ENCODE measurements at regions not wholly inside any gene's neighbourhood (a gene's known extent, or its start where the extent isn't known, plus 50 kb on each side); places are given as distances from the start of the nearest gene placed in this dataset.

DNA sequence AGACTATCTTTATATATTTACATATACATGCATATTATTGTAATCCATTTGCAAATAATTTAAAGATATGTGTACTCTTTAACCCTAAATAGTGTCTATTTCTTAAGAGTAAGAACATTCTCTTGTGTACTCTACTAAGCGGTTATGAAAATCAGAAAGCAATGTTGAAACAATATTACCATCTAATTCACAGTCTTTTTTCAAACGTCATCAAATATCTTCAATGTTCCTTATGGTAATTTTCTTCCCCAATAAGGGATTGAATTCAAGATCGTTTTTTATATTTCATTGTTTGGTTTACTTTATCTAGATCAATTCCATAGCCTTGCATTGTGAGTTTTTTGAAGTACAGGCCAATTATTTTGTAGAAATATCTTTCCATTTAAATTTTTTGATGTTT lies 1647.4 kb upstream of the PRR20A start:
- DNase-seq (ENCODE audit: low spot score) = no peak
- intact Hi-C loops (cut with DNase I) = no loop called here

- no peak for DNase-seq (ENCODE audit: low spot score)
- intact Hi-C loops (cut with DNase I) = no loop called here
Observed at GRCh38 chr13:55497486-55497885, 1643.2 kb upstream of the PRR20A start.

- intact Hi-C loops (cut with DNase I) = no loop called here
- no peak for DNase-seq (ENCODE audit: low spot score)
Observed at GRCh38 chr13:55500694-55501093, 1640.0 kb upstream of the PRR20A start.

DNA sequence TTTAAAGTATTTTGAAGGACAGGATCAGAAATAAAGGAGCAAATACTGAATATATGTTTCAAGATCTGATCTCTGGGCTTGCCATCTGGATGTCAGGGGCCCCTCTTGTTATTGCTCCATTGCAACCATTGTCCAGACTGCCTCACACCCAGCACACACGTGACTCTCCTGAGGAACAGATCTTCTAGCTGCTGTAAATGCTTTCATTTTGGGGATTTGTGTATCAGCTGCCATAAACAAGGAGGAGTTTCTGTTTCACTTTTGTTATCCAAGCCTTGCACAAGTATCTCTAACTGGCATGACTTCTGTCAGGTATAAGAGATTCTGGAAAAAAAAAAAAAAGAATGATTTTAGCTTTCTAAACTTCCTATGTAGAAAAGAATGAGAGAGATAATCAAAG lies 1624.1 kb upstream of the PRR20A start:
- intact Hi-C loops (cut with DNase I) = no loop called here
- DNase-seq (ENCODE audit: low spot score) = no peak

DNA sequence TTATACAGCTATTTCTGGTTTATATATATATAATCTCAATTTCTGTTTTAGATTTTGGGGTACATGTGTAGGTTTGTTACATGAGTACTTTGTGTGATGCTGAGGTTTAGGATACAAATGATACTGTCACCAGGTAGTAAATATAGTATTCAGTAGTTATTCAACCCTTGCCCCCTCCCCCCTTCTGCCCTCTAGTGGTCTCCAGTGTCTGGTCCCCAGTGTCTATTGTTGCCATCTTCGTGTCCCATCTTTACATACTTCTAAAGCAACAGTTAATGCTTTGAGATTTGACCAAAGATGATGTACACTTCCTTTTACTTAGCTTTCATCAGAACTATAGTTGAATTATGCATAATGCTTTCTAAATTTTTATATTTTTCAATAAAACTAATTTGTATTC lies 1623.4 kb upstream of the PRR20A start:
- intact Hi-C loops (cut with DNase I) = no loop called here
- no peak for DNase-seq (ENCODE audit: low spot score)

- no peak for DNase-seq (ENCODE audit: low spot score)
- intact Hi-C loops (cut with DNase I) = no loop called here
Observed at GRCh38 chr13:55528434-55528833, 1612.3 kb upstream of the PRR20A start.

GRCh38 chr13:55534306-55534705 lies 1606.4 kb upstream of the PRR20A start:
- intact Hi-C loops (cut with DNase I) = no loop called here
- no peak for DNase-seq (ENCODE audit: low spot score)

DNA sequence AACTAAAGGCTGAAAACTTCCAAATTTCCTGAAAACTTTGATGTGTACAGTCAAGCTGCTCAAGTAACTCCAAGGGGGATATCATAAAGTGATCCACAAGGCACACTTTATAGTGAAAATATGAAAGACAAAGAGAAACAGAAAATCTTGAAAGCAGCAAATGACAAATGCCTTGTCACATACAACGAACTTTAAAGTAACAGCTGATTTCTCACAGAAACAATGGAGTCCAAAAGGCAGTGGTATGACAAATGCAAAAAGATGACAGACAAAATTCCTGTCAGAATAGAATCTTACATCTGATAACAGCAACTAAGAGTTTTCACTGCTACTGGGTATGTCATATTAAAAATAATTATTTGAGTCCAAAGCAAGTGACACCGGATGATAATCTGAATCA lies 1602.3 kb upstream of the PRR20A start:
- intact Hi-C loops (cut with DNase I) = no loop called here
- no peak for DNase-seq (ENCODE audit: low spot score)

DNA sequence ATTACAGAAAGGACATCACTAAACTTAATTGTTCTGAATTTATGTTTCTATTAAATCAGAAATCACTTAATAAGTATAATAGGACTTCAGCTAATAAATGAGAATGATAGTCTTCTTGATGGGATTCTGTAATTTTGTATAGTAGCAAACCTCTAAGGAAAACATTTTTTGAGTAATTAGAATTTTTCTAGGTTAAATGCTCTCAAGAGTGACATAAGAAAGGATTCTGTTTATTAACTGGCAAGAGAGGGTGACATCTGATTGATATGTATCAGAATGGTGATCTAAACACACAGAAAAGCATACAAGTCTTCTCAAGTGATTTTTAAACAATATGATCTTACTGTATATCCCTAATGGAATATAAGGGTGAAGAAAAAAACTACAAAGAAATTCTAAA lies 1597.7 kb upstream of the PRR20A start:
- intact Hi-C loops (cut with DNase I) = no loop called here
- DNase-seq (ENCODE audit: low spot score) = no peak

- DNase-seq (ENCODE audit: low spot score) = no peak
- intact Hi-C loops (cut with DNase I) = no loop called here
Observed at GRCh38 chr13:55550624-55551023, 1590.1 kb upstream of the PRR20A start.

DNA sequence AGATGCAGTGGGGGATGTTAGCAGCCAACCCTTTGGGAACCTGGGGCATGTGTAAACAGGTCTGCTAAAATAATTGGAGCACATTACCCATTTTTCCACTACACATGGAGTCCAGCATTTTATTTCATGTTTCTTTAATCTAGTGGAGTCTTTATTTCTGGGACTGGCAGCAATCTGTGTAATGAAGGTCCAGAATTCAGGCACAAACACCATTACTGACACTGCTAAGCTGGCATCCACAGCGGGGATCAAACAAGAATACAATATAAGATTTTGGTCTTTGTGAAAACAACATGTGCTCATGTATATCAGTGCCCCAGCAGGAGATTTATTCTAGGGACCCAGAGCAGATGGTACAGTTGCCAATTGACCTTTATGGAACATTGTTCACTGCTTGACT lies 1587.0 kb upstream of the PRR20A start:
- intact Hi-C loops (cut with DNase I) = no loop called here
- DNase-seq (ENCODE audit: low spot score) = no peak

DNA sequence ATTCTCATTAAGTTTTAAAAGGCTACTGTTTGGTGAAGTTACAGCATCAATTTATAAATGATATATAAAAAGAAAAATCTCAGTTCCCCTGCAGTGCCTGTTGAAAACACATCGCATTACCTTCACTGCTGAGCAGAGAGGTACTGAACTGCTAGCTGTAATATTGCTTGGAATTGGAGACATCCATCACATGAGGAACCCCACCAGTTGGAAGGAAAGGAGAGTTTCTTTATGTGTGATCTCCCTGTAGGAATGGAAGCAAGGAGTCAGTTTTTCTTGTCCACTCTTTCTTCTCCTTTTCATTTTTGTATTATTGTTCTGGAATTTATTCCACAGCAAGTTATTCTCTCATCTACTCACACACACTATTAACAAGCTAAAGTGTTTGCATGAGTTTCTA lies 1586.0 kb upstream of the PRR20A start:
- intact Hi-C loops (cut with DNase I) = no loop called here
- DNase-seq (ENCODE audit: low spot score) = no peak

GRCh38 chr13:55560331-55560730 lies 1580.4 kb upstream of the PRR20A start:
- DNase-seq (ENCODE audit: low spot score) = no peak
- intact Hi-C loops (cut with DNase I) = no loop called here

DNA sequence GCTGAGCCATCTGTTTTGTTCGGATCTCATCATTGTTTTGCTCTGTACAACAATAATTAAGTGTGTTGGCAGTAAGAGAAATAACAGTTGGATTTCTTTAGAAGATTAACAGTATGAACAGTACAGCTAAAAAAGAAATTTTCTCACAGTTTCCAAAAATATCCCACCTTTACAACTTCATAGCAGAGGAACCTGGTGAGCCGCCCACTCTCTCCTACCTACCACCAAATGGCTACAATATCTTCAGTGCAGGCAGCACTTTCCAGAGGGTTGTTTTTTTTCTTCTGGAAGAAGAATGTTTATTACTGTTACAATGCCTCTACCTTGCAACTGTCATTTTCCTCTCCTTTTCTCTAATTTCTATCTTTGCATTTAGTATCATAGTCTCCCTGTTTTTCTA lies 1577.5 kb upstream of the PRR20A start:
- intact Hi-C loops (cut with DNase I) = no loop called here
- no peak for DNase-seq (ENCODE audit: low spot score)

- no peak for DNase-seq (ENCODE audit: low spot score)
- intact Hi-C loops (cut with DNase I) = no loop called here
Observed at GRCh38 chr13:55566334-55566733, 1574.4 kb upstream of the PRR20A start.

- no peak for DNase-seq (ENCODE audit: low spot score)
- intact Hi-C loops (cut with DNase I) = no loop called here
Observed at GRCh38 chr13:55566779-55567178, 1573.9 kb upstream of the PRR20A start.

GRCh38 chr13:55567721-55568625 lies 1572.7 kb upstream of the PRR20A start:
- intact Hi-C loops (cut with DNase I) = no loop called here
- DNase-seq (ENCODE audit: low spot score) = no peak

- no peak for DNase-seq (ENCODE audit: low spot score)
- intact Hi-C loops (cut with DNase I) = no loop called here
Observed at GRCh38 chr13:55569082-55569481, 1571.6 kb upstream of the PRR20A start.

DNA sequence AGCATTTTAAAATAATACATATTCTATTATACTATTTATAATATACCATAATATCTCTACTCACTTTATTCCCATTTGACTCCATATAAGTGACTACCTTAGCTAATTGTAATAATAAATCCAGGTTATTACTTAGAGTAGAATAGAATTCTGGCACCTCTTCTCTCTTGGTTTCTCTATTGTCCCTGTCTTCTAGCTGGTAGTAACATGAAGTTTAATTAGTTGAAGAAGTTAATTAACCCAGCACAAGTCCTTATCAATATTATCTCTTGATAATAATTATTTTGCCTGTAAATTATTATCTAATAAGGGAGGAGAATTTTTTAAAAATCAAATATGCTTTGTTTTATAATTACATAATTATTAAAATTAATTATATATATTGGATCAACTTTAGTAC lies 1571.2 kb upstream of the PRR20A start:
- intact Hi-C loops (cut with DNase I) = no loop called here
- DNase-seq (ENCODE audit: low spot score) = no peak

- intact Hi-C loops (cut with DNase I) = no loop called here
Observed at GRCh38 chr13:55570371-55570770, 1570.3 kb upstream of the PRR20A start.

DNA sequence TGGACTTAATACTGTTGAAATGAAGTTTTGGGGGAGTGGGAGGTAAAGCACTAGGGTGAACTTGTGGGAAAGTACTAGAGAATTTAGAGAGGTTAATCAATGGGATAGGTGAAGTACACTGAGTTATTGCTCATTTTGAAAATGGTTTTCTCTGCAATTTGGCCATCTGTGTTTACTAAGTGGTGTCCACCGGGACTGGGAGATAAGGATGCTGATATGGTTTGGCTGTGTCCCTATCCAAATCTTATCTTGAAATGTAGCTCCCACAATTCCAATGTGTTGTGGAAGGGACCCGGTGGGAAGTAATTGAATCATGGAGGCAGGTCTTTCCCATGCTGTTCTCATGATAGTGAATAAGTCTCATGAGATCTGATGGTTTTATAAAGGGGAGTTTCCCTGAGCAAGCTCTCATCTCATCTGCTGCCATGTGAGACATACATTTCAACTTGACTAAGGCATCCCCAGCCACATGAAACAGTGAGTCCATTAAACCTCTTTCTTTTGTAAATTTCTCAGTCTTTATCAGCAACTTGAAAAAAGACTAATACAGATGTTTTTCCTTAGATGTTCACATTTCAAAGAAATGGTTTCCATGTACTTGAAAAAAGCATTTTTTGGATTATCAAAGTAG lies 1569.4 kb upstream of the PRR20A start:
- intact Hi-C loops (cut with DNase I) = no loop called here
- no peak for DNase-seq (ENCODE audit: low spot score)

More at GRCh38 chr13:55570371-55570770, 1570.3 kb upstream of the PRR20A start:
- DNase-seq (ENCODE audit: low spot score) = no peak

Data from cardiac septum (tissue), 1 donor.